H1 (cell line): ENCODE measurements at regions not wholly inside any gene's neighbourhood (a gene's known extent, or its start where the extent isn't known, plus 50 kb on each side); places are given as distances from the start of the nearest gene placed in this dataset.

Experiments used
- PHF8 ChIP-seq: fragments of 200-600 bp; sonication (generic); conservative IDR thresholded peaks from 2 replicates; pipeline ENCODE4 v1.7.1; 2012; ENCODE audit warnings: low read depth, mild to moderate bottlenecking, inconsistent platforms, low read length, moderate library complexity
- RBBP5 ChIP-seq: IDR thresholded peaks from 2 replicates; pipeline ENCODE4 v1.7.1; 2012; ENCODE audit warnings: low read depth, mild to moderate bottlenecking, inconsistent platforms, low read length, moderate library complexity, borderline replicate concordance
- SRF ChIP-seq: IDR thresholded peaks from 2 replicates; pipeline ENCODE4 v1.6.1; 2011; ENCODE audit warnings: mild to moderate bottlenecking, low read depth, low read length, moderate library complexity
- TF ChIP-seq, protein P1 (sequence below): IDR thresholded peaks from 2 replicates; pipeline ENCODE4 v1.6.1; 2012; ENCODE audit warnings: low read length, inconsistent platforms

DNA sequence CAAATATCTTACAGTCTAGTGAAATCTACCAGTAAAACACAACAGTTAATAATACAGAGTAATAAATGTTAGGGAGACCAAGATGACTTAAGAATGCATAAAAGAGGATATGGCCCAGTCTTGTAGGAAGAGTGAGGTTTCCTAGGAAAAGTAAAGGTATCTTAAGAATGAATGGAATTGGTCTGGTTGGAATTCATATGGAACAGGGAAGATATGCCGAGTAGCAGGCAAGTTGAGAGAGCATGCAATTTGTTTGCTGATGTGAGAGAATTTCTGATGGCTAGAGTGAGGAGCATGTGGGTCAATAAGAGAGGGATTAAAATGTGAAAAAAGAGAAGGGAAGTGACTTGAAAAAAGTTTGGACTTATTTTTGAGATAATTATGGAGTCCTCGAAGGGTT is 512.9 kb upstream of the ZEB2 start (continued):
- TF ChIP-seq RBBP5: no peak
- no peak for TF ChIP-seq SRF
- TF ChIP-seq, protein P1, sequence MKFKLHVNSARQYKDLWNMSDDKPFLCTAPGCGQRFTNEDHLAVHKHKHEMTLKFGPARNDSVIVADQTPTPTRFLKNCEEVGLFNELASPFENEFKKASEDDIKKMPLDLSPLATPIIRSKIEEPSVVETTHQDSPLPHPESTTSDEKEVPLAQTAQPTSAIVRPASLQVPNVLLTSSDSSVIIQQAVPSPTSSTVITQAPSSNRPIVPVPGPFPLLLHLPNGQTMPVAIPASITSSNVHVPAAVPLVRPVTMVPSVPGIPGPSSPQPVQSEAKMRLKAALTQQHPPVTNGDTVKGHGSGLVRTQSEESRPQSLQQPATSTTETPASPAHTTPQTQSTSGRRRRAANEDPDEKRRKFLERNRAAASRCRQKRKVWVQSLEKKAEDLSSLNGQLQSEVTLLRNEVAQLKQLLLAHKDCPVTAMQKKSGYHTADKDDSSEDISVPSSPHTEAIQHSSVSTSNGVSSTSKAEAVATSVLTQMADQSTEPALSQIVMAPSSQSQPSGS: no peak
- TF ChIP-seq PHF8: no peak
- TF ChIP-seq, all 59 proteins: peak for 0
